ENCODE measurements at regions not wholly inside any gene's neighbourhood (a gene's known extent, or its start where the extent isn't known, plus 50 kb on each side); places are given as distances from the start of the nearest gene placed in this dataset.

DNA sequence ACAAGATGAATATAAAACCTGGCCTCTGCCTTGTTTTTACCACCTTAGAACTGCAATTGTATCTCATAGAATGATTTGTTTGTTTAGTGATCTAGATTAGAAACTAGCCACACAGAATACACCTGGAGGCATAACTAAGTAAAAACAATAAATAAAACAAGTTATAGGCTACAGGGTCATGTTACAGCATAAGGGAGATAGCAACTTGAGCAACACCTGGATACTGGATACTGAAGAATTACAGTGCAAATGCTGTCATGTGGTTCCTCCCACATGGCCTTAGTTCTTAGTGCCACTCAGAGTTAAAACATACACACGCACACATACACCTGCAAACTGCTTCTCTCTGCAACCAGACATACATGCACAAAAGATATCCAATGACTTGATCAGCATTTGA, 563.4 kb upstream of the DPPA4 start:
- DNase-seq (ENCODE audit: low read depth in 2 of 2), result no peak

DNA sequence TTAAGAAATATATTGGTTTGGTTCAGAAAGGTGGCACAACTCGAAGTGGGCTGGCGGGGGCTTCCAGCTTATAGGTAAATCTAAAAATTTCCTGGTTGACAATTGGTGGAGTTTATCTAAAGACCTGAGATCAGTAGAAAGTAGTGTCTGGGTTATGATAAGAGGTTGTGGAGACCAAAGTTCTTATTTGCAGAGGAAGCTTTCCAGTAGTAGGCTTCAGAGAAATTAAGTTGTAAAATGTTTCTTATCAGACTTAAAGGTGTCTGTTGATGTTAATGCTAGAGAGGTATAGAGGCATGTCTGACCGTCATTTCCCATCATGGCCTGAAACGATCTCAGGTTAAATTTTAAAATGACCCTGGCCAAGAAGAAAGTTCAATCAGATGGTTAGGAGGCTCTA, 565.2 kb upstream of the DPPA4 start:
- DNase-seq (ENCODE audit: low read depth in 2 of 2), result no peak

DNA sequence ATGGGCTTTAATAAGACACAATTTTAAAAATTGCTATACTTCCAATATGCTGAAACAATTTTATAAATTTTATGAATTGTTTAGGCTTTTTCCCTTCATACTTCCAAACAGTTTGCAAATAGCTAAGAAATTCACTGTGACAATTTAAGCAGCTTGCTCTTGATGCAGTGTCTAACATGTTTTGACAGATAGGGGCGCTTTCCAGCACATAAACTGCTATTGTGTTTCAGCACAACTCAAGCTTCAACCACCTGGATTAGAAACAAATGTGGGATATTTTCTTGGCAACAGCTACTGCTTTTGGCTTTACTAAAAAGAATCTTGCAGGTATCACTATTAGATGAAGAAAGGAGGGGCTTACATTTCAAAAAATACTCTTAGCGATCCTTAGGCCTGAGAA, 565.8 kb upstream of the DPPA4 start:
- DNase-seq (ENCODE audit: low read depth in 2 of 2), result no peak

DNA sequence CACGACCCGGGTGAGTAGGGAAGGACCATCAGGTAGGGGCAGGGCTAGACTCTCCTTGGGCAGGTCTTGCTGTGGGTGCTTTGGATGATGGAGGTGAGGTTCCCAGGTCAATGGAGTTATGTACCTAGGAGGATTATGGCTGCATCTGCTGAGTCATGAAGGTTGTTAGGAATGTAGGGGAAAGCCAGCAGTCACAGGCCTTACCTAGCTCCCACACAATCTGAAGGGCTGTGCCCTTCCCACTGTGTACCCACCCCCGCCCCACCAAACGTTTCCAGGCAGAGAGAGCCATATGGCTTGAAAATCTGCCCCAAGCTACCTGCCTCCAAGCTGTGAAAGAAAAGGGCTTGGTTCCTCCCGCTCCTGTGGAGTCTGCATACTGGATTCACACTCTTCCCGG, 573.4 kb upstream of the DPPA4 start:
- DNase-seq (ENCODE audit: low read depth in 2 of 2), result no peak

DNA sequence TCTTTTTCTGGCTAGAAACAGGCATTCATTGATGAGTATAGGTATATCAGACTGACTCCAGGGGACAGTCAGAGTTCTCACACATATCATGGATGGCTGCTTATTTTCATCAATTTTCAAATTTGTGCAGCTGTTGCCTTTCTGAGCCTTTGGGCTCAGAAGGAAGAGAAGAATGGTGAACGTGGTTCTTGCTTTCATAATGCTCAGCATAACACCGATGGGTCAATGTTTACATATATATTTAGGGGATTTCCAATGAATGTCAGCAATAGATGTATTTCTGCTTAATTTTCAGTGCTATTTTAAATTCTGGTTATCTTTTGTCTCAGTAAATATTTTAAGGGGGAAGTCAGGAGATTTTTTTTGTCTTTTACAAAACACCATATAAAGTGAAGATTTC, 581.4 kb upstream of the DPPA4 start:
- no peak for DNase-seq (ENCODE audit: low read depth in 2 of 2)

DNA sequence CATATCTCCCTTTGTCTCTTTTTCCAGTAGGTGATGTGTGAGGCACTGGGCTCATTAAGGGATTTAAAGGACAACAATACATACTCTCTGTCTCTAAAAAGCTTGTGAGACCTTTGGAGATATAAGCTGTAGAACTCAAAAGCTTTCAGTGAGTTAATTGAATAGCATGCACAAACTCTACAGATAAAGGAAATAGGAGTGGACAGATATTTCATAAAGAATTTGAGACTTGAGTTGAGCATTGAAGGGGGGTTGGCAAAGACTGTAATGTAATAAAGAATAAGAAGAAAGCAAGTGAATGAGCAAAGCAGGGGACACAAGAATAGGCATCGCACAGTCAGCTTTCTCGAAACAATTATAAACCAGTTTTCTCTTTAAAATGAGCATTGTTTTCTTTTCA, 583.4 kb upstream of the DPPA4 start:
- DNase-seq (ENCODE audit: low read depth in 2 of 2), result no peak

DNA sequence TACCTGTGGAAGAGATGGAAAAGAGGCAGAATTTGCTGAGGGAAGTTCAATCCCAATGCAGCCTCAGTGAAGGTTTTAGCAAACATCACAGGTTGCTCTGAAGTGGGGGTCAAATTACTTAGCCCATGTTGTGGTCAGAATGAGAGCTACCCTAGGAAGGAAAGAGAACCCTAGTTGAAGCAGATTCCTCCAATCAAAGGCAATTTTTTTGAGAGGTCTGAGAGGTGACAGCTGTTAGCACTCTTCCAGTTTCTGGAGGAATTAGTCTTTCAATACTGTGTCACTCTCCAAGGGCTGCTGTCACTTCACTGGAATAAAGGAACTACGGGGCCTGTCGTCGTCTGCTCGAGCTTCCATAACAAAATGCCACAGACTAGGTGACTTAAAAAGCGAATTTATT, 584.2 kb upstream of the DPPA4 start:
- DNase-seq (ENCODE audit: low read depth in 2 of 2), result no peak

DNA sequence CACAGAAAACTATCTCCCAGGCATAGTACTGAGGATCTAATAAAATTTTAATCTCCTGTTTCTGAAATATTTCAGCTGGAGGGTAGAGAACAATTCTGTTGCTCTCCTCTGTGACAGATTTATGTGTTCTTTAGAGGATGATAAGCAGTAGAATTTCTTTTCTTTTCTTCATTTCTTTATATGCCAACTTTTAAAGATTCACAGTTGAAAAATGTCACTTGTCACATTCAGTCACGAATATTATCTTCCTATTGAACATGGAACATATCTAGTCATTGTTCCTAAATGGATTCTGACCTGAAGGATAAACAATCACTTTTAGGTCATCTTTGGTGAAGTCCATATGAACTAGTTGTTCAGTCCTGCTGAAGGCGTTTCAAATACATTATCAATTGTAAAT, 585.5 kb upstream of the DPPA4 start:
- DNase-seq (ENCODE audit: low read depth in 2 of 2), result no peak

DNA sequence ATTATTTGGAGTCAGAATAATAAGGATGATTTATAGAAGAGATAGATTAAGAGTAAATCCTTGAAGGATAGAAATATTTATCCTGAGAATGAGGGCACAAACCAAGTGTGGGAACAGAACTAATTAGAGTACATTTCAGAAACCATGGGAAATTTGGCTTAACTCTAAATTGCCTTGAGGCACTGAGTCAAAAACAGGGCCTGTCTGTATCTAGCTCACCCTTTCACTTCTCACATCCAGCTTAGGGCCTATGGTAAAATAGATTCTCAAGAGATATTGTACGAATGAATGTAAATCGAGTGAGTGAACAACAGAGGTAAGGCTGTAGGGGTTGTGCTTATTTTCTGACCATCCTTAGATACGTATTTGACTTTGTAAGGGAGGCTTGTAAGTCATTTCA, 586.1 kb upstream of the DPPA4 start:
- DNase-seq (ENCODE audit: low read depth in 2 of 2), result no peak

DNA sequence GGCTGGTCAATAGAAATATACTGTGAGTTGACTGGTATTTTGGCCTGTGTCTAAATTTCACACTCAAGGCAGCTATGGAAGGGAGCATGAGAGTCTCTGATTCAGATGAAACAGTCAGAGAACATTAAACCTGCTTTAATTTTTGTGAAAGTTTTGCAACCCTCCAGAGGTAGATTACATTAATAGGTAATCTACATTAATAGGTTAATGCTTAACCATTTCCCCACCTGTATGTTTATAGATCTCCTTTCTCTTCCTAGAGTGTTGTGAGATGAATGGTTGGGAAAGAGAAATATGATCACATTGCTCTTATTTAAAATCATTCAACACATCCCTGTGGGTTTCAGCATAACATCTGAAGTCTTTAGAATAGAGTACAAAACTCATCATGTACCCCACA, 586.9 kb upstream of the DPPA4 start:
- DNase-seq (ENCODE audit: low read depth in 2 of 2), result no peak

DNA sequence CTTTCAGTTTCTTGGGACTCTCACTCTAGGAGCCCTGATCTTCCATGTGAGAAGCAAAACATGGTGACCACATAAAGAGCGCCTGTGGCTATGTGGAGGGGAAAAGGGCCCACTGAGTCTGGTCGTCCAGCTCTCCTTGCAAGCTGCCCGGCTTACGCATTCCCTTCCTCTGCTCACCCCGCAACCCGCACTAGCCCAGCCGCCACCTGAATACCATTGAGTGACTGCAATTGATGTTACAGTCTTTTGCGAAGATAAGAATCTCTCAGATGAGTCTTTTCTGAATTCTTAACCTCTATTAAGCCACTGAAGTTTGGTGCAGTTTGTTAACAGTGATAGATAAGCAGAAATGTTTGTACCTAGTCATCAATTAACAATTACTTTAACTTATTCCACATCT, 589.0 kb upstream of the DPPA4 start:
- DNase-seq (ENCODE audit: low read depth in 2 of 2), result no peak

DNA sequence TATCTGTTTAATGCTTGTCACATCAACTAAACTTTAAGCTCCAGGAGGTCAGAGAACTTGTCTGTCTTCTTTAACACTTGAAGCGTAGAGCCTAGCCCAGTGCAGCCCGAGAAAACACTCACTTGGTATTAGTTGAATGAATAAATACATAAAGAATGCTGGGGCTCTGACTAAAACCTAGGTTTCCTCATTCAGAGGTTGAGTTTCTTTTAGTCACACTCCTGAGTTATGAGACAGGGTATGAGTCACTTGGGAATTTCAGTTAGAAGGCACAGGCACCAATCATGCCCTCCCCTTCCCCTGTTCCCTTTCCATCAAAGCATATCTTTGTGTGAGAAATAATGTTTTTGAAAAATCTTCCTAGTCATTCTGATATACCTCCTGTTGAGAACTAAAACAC, 589.8 kb upstream of the DPPA4 start:
- peak; percentile 1 to 79 for DNase-seq (ENCODE audit: low read depth in 2 of 2)

DNA sequence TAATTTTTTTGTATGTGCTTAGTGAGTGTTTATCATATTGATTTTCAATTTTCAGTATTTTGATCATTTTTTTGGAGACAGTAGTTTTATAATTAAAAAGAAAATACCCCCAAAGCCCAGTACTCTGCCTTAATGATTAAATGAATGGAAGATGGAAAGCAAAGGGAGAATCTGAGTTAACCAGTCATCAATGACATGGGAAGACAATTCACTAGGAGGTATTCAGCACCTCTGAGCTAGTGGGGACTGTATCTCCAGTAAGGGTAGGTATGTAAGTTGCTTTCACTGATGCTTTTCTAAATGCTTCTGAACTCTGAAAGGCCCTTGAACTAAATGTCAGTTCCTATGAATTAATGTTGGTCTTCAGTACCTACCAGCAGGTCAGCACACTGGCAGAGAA, 590.4 kb upstream of the DPPA4 start:
- DNase-seq (ENCODE audit: low read depth in 2 of 2), result no peak

DNA sequence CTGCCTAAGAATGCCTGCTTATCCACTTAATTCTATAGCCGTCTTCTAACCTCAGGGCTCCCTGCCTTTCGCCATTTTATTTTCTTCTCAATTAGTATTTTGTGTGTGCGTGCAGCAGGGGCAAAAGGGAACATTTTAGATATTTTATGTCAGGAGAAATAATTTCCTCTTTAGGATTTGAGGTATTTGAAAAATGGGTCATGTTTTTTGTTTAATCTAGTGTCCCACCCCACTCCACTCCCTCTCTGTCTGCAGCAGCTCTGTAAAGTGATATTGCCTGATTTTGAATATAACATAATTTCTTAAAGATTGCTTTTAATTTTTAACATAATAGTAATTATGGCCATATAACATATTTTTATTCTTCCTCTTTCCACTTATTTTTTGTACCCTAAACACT, 593.2 kb upstream of the DPPA4 start:
- no peak for DNase-seq (ENCODE audit: low read depth in 2 of 2)

DNA sequence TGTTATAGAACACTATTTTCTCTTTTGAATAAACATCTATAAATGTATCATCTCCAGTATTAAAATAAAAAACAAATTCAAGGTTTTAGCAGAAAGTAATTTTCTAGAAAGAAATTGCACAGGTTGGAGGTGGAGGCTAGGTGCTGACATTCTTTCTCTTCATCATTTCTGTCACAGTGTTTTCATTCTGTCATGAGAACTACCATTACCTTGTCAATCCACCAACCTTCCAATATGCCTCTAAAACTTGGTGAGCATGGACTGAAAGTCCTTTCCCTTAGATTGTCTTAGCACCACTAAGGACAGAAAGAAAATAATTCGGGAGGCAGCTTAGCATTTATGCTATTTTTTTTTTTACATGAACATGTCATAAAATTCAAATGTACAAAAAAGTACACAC, 596.2 kb upstream of the DPPA4 start:
- DNase-seq (ENCODE audit: low read depth in 2 of 2), result no peak

DNA sequence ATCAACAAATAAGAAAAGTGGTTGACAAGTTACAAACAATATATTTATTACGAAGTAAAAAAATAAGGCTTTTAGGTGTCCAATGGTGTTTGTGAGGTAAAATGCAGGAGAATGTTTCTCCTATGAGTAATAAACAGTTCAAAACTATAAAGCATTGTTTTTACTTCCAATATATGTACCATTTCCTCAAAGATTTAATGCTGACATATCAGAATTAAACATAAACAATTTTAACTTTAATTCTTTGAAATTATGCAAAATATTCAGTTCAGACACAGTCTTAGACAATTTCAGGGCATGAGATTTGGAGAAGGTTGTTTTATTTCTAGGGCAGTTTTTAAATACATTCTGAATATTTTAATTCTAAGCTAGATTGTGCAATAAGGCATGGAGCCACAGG, 602.5 kb upstream of the DPPA4 start:
- DNase-seq (ENCODE audit: low read depth in 2 of 2), result no peak

DNA sequence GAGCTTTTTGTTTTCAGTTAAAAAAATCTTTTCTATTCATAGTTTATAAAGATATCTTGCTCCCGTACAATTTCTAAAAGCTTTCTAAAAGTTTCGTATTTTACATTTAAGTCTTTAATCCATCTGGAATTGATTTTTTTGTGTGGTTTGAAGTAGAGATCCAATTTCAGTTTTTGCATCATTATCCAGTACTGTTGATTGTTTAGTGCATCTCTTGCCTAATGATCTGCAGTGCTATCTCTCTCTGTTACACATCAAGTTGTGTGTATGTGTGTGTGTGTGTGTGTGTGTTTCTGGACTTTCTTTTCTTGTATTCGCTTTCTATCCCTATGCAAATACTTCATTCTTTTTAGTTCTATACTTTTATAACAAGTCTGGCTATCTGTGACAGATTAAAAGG, 605.8 kb upstream of the DPPA4 start:
- DNase-seq (ENCODE audit: low read depth in 2 of 2), result no peak

DNA sequence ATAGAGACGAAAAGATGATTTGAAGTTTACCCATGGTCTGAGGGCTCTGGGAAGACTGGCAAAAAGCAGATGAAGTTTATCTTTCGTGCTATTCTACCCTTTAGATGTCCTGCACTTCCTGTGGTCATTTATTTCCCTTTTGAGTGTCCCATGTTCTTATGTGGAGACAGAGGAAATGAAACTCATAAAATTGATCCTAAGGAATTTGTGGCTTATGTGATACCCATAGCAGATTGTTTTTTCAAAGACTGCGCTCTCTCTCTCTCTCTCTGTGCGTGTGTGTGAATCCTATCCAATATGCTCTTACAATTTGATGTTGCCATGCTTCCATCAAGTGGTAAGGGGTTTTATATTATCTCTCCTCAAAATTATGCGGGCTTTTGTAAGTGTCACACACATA, 607.5 kb upstream of the DPPA4 start:
- no peak for DNase-seq (ENCODE audit: low read depth in 2 of 2)

DNA sequence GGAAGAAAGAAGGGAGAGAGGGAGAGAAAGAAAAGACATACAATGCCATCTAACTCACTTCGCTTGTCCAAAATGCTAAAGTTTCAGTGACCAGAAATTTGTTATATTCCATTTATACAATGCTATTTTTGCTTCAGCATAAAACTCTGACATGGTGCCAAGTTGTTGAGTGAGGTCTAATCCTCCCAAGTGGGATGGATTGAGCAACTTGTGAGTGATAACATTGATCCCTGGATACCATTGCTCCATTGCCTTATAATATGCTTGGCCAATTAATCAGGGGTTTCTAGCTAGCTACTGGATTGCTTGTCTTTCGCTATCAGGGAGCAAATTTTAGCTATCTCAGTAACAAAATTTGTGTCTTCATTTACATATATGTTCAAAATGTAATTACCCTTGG, 615.6 kb upstream of the DPPA4 start:
- DNase-seq (ENCODE audit: low read depth in 2 of 2), result no peak

DNA sequence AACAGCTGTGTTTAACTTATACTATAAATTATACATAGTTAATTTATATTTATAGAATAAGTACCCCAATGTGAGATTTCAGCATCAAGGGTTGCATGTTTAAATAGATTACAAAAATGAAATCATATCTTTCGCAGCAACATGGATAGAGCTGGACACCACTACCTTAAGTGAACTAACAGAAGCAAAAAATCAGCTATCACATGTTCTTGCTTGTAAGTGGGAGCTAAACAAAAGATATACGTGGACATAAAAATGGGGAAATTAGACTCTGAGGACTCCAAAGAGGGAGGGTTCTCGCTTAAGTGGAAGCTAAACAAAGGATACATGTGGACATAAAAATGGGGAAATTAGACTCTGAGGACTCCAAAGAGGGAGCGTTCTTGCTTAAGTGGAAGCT, 626.5 kb upstream of the DPPA4 start:
- DNase-seq (ENCODE audit: low read depth in 2 of 2), result no peak

DNA sequence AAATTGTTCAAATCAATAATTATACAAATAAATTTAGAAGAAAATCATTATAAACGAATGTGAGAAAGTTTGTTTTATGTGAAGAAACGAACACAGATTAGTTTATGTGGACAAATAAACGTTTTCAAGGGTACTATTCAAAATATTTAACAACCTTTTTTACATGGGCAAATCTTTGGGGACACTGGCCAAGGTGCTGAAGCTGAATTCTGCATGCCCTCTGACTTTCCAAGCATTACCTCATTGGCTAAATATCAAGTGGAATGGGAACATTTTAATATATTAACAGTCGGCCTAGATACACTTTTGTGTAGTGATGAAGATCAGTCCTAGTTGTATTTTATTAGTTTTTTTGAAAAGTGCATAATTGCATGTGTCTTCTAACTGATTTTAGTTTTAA, 636.4 kb upstream of the DPPA4 start:
- no peak for DNase-seq (ENCODE audit: low read depth in 2 of 2)

DNA sequence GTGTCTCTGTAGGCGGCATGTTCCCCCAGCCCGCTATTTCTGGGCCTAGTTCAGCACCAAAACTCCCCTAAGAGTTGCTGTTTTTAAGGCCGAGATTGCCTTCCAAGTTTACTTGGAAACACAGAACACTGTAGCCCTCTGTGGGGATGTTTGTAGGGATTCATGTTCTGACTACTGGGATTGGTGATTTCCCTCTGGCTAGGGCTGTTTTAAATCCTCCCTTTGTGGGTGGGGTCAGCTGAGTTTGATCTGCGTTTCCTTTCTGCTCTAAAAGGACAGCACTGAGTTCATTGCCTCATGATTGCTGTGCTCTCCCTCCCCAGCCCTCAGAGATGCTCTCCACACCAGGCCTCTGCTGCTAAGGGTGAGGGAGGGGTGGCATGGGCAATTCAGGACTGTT, 640.6 kb upstream of the DPPA4 start:
- DNase-seq (ENCODE audit: low read depth in 2 of 2), result no peak

DNA sequence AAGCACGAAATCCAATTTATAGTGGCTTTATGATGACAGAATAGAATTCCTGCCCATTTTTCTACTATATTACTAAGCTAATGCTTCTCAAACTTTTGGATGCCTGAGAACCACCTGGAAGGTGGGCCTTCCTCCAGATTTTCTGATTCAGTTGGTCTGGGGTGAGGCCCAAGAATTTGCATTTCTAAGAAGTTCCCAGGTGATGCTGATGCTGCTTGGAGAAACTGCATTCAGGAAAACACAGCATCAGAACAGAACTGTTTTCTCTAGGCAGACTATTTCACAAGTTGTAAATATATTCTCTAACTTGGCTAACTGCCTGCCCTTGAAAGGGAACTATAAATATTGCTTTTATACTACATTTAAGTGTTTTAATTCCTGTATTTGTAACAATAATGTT, 644.9 kb upstream of the DPPA4 start:
- no peak for DNase-seq (ENCODE audit: low read depth in 2 of 2)

DNA sequence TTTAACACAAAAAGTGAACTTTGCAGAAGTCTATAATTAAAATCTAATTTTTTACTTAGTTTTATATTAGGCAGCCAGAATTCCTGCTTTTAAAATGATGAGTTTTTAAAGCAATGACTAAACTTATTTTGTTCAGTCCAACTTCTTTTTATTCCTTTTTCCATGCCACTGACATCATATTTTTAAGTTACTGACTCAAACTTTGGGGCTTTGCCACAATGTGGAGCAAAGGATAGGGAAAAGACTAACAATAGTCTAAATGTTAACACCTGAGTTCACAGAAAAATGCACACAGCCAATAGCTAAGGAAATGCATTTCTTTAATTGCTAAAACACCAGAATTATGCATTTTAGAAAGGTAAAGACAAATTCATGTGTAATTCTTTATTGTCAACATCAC, 647.6 kb upstream of the DPPA4 start:
- no peak for DNase-seq (ENCODE audit: low read depth in 2 of 2)

DNA sequence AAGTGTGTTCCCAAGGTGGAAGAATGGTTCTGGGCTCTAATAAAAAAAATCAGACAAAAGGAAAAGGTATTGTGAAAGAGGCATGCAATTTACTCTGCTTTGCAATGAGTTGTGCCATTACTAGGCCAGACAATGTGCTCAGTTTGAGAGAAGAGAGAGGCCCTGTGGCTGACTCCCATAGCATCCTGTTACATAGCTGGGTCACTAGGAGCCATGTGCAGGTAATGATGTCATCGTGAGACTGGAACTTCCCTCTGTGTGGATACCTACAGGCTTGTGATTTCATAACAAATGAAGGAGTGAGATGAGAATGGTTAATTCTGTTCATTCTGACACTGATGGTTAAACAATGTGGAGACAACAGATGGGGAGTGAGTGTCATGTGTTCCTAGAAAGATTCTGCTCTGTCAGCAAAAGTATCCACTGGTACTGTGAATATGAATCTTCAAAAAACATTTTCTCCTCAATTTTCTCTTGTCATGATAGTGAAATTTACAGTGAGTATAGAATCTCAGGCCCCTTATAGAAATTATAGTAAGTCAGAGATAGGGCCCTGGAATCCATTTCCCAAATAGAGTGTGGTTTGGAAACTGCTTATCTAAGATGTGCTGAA, 648.7 kb upstream of the DPPA4 start:
- DNase-seq (ENCODE audit: low read depth in 2 of 2), result no peak
